Activated T-cell treated with anti-CD3 and anti-CD28 coated beads, Interleukin-2, amount 50 U/mL, for 48 hours (primary cell): ENCODE measurements at regions not wholly inside any gene's neighbourhood (a gene's known extent, or its start where the extent isn't known, plus 50 kb on each side); places are given as distances from the start of the nearest gene placed in this dataset.

Source experiments
- DNase-seq, 2 experiments: peaks; one replicate each; pipeline ENCODE4 v3.0.0-alpha.2; 2020

DNA sequence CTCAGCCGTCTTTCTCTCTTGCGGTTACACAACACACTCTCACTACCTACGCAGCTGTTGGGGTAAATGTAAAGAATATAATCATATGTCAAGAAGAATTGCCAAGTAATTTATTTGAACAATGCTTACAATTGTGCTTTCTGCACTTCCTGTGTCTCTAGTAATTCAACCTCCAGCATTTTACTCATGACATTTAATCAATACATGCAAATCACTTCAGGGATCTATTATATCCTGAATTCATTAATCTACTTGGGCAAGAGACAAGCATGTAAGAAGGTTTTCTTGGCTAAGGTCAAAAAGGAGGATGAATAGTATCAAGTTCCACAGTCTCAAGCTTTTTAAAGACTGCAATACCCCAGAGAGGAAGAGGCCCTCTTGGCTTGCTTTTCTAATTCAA, 562.9 kb upstream of the ADARB2 start:
- DNase-seq = no peak

DNA sequence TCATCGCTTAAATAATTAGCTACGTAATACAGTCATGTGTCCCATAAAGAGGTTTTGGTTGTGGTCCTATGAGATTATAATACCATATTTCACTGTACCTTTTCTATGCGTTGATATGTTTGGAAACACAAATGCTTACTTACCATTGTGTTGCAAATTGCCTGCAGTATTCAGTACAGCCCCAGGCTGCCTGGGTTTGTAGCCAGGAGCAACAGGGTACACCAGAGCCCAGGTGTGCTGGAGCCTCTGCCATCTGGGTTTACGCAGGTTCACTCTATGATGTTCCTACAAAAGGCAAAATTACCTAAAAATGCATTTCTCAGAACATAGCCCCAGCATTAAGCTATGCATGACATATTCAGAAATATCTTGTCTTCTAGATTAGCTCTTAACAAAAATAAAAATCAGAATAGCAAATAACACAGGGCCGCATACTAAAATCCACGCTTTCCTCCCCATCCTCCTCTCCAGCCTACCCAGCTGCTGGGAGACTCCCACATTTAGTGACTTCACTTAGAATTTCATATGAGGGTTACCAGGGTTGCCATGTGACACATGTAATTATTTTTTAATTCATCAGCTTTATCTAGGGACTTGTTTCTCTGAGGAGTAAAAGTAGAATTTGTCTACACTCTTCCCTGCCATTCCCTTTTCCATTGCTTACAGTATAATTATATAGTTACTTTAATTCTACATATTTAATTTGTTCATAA, 559.0 kb upstream of the ADARB2 start:
- no peak for DNase-seq

DNA sequence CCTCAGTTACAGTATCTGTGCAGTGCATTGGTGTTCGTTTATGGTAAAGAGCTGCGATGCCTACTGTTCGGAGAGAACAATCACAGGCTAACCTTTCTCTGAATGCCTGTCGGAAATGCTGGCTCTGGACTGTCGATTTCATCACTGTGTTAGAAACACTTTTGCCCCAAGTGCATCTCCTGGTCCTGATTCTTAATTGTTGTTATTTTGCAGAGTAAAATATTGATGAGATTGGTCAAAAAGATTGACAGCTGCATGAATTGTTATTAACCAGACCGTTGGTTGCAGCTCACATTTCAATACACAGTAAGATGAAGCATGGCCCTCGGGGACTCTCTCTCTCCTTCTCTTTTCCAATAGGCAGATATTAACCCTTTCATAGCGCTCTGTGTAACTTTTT, 557.4 kb upstream of the ADARB2 start:
- no peak for DNase-seq

DNA sequence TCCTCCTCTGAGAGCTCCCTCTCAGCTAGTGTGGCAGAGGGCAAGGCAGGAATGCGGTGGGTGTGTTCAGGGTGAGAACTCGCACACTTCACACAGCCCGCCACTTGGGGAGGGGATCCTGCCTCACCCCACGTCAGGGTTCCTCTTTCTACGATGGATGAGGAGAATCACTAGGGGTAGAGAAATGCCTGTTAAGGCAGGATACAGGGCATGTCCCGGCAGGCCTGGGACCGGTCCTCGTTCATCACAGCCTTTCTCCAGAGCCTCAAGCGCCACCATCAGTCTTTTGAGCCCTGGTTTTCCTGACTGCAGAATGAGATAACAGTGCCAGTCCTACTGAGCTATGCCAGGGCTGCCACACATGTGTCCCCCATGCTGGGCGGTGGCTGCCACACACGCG, 546.7 kb upstream of the ADARB2 start:
- no peak for DNase-seq

DNA sequence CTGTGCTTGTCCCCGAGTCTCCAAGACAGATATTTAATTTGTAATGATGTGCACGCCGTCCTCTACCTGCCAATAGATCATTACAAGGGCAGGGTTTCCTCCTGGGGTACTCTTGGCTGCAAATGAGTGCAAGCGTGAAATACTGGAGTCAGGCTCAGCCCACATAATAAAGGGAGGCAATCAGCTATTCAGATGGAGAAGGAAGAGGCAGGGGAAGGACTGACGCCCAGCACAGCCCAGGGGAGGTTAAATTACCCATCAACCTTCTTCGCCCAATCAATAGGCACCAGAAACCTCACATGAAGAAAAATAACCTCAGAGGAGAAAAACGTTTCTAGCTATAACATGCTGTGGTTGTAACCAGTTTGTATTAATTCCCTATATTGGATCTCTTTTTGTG, 544.9 kb upstream of the ADARB2 start:
- no peak for DNase-seq

DNA sequence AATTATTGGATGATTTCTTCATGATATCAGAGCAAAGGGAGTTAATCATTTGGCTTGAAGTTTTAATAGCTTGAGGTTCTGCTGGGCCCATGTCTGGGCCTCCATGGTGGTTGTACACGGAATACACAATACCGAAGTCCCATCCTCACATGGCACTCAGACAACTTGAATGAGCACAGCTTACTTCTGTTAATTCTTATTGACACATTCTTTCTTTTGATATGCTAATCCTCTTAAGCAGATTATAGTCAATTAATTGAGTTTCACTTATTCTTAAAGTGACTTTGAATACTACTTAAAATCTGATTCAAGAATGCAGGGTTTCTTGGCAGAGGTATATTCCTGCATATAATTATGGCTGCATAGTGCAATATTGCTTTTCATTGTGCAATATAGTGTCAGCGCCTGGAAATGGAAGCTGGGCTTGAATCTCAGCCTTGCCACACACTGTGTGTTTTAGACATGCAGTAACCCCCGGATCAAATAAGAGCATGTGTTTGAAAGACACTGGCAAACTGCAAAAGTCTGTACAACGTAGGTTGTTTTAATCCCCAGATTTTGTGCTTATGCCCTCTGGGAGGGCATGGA, 543.5 kb upstream of the ADARB2 start:
- no peak for DNase-seq

DNA sequence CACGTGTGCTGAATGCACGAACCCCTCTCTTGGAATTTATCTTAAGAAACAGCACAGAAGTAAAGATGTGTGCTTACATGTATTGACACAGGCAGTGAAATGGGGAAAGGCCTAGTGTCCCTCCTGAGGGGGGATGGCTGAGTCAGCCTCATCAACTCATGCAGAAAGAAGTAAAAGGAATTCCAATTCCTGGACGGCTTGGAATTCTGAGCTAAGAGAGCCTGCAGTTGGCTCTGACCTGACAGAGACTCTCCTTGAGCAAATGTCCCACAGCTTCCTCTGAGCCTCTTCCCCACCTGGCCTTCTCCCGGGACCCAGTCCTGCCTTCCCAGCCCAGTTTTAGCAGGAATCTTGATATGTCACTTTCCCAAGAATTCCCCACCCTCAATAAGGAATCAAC, 542.4 kb upstream of the ADARB2 start:
- no peak for DNase-seq

DNA sequence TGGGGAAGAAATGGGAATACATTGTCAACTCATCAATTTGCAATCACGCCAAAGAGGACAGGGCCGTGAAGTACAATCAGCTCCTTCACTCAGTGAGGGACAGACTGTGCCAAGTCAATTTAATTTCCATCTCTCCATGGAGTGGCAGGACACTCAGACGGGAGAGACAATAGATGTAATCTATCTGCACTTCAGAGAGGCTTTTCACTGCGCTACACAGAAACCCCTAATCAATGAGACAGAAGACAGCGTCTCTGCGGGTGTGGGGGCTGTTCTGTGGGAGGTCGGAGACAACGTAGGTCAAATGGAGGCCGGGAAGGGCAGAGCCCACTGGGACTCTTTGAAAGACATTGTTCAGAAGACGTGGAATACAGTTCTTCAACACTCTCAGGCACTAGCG, 541.0 kb upstream of the ADARB2 start:
- no peak for DNase-seq

DNA sequence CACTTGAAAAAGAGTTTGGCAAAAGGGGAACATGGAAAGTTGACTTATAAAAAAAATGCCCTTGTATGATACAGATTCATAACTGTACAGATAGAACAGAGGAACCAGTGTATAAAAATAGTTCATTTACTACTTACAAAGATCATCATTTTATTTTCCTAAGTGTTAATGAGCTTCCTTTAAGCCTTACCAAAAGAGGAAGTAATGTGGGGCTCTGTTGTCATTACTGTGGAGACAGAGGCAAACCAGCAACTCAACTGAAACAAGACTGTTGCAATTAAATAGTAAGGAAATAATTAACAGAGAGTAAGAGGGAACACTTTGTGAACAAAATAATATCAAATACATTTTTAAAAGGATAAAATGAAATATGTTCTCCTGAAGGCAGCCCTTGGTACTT, 526.2 kb upstream of the ADARB2 start:
- no peak for DNase-seq

DNA sequence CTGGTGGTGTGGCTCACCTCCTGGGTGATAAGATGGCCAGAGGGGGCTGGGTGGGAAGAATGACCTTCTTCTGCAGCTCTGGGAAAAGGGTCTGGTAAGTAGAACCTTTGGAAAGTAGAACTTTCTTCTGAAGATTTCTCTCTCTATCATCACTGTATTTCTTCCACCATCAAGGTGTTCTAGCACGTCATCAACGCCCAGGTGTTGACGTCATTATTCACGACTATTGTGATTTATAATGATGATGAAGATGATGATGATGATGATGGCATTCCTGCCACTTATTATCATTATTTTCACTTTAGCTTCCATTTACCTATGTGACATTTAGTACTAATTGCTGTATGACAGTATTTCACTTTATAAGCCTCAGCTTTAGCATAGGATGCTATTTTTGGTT, 525.6 kb upstream of the ADARB2 start:
- DNase-seq = no peak

DNA sequence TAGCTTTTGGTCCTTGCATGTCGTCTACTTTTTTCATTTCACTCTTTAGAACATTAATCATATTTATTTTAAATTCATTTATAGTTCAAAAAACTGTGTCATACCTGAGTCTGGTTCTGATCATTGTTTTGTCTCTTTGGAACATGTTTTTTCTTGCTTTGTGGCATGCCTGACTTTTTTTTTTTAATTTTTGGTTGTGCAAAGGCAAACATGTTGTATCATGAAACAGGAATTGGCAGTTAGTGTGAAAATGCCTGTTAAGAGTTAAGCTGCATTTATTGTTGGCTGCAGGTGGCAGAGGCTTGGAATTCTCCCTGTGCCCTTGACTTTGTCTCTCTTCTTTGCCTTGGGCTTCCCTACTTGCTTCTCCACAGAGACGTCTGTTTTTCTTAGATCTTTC, 525.0 kb upstream of the ADARB2 start:
- no peak for DNase-seq

DNA sequence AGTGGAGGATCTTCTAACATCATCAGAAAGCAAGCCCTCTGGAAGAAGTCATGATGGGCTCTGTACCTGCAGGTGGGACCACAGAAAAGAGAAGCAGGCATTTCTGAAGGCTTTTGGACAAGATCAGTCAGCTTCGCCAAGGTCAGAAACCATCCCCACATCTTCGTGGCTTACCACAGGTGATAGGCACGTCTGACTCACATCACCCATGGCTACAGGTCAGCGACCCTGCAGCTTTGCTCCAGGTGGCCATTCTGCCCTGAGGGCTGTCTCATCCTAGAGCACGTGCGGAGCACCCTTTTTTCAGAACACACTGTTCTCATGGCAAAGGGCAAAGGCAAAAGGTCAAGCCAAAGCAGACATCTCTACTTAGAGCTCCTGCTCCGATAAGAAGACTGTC, 518.9 kb upstream of the ADARB2 start:
- DNase-seq = no peak

DNA sequence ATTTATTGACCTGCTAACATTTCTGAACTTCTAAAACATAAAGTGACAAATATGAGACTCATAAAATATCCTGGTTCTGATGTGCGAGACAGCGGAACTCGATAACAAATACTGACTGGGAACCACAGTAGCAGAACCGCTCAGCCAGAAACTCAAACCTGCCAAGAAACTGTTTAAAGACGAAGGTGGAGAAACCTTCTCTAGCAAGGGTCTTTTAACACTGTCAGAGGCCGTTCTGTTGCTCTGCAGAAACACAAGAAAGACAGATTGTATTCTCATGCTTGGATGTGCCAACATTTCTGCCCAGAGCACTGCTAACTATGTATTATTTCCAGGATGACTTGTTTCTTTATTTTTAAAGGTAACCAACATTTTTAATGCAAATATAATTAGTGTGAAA, 514.8 kb upstream of the ADARB2 start:
- no peak for DNase-seq

DNA sequence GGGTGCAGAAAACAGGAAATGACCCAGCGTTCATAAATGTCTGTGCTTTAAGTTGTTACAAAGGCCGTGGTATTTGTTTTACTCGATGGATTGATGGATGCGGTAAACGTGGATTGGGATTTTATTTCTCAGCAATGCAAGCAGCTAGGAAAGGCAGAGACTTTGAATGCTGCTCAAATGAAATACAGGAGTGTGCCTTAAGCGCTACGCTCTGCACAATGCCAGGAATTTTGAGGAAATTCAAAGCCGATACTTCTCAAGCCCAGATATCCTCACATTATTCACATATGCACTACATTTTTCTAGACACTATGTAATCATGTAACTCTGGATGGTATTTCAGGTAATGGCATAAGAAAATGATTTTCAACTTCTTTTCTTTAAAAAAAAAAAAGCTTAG, 514.3 kb upstream of the ADARB2 start:
- DNase-seq = no peak

DNA sequence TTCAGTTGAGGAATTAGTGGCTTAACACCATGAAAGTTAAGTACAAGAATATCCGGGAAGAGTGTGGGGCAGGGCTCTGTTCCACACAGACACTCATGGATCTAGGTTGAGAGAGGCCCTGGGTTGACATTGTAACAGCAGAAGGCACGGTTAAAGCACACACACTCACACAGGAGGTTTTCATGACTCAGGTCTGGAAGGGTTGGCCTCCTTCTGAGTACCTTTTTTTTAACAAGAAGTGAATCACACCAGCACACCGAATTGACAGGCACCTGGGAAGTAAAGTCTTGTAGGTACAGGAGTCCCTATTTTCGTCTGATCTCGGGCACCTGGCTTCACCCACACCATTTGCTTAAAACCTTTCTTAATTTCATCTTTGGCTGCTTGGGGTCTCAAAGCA, 509.4 kb upstream of the ADARB2 start:
- DNase-seq = no peak

DNA sequence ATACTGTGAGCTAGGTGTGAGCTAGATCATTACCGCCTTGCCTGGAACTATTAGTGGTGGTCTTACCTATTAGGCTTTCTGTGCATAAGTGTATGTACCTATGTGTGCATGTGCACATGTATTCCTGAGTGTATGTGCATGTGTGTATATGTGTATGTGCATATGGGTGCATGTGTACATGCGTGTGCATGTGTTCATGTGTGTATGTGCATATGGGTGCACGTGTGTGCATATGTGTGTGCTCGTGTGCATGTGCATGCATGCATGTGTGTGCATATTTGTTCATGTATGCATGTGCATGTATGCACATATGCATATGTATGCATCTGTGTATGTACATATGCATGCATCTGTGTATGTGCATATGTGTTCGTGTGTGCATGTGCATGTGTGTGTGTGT, 508.3 kb upstream of the ADARB2 start:
- no peak for DNase-seq

DNA sequence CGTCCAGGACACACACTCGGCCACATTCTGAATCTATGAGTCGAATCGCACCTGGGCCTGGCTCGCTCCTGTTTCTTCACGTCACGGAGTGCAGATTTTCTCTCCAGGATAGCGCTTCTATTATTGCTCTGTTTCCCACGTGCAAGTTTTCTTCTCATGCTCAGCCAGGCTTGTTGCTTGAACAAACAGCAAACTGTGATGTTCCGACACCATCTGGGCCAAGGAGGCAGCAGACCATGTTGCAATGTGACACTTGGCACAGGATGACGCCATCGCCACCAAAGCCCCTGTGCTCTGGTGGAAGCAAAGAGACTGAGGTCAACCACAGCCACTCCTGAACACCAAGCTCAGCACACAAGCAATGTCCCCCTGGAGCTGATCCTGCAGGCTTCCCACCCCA, 507.1 kb upstream of the ADARB2 start:
- no peak for DNase-seq

DNA sequence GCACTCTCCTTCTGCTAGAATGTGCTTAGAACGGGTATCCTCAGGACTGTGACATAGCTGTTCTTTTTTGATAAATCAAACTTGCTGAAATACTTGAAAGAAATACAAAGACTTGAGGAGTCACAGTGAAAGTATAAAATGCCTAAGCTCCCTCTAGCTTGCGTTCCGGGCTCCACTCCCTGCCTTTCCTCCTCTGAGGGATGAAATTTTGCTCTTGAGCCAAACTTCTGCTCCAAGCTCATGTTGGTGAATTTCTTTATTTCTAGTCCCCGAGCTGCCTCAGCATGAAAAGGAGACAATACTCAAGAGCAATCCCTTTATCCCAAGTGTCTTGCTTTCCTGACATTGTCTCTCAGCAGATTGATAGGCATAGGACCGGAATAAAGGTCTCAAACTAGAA, 499.6 kb upstream of the ADARB2 start:
- no peak for DNase-seq

DNA sequence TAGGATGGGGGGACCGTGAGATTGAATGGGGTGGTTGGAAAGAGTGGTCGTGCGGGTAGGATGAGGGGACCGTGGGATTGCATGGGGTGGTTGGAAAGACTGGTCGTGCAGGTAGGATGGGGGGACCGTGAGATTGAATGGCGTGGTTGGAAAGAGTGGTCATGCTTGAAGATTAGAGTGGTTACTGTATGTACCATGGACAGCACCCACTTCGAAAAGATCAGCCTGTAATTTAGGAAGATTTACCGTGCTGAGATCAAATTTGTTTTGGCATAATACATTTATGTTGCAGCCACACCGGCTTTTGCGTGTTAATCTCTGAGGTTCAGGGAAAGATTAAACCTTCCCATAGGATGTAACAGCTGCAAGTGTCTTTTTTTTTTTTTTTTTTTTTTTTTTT, 495.2 kb upstream of the ADARB2 start:
- no peak for DNase-seq

DNA sequence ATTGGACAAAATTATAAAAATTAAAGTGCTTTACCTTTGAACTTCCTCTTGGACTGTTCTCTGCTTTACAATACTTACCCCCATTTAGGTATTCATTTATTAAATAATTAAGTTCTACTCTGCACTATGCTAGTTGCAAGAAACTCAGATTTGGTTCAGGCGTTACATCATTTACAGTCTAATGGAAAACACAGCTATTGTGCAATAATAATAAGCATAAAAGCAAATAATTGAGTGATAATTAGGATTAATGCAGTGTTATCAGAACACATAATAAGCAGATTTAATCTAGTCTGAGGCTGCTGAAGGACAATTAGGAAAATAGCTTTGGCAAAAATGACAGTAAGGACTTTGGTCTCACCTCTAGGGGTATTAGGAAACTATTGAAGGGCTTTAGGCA, 493.2 kb upstream of the ADARB2 start:
- DNase-seq = no peak

DNA sequence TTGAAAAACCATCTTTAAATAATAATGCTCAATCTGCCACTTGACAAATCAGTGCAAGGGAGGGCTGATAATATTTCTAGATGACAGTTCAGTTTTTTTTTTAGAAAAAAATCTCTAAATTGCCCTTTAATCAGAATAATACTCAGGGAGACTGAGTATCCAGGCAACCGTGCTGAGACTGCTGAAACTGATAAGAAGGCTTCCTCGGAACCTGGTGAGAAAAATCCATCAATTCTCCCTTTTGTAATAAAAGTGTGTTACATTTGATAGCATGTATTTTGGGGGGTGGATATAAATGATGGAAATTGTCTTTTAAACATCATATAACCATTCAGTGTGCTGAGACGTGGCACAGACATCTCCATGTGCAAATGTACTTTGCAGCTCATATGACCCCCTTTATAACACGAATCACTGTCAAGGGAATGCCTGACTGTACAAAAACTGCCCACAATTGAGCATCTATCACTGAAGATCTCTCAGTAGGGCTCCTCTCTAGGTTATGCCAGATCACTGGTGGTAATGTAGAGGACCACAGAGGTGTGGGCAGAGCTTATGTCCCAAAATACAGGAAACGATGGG, 491.1 kb upstream of the ADARB2 start:
- no peak for DNase-seq

DNA sequence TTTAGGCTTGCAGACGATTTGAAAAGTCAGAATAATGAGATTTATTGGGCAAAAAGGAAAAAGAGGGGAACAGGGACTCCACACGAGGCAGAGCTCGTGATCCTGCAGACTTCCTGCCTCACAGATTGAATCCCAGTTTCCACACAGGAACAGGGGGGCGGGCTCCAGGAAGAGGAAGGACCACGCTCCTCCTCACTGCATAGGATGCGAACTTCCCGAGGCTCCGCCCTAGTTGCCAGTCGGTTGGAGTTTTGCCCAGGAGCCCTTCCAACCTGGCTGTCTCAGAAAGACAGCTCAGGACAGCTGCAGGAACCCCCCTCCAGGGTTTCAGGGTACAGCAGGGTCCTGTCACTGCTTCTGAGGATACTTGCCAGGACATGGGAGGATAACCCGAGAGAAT, 488.3 kb upstream of the ADARB2 start:
- no peak for DNase-seq

DNA sequence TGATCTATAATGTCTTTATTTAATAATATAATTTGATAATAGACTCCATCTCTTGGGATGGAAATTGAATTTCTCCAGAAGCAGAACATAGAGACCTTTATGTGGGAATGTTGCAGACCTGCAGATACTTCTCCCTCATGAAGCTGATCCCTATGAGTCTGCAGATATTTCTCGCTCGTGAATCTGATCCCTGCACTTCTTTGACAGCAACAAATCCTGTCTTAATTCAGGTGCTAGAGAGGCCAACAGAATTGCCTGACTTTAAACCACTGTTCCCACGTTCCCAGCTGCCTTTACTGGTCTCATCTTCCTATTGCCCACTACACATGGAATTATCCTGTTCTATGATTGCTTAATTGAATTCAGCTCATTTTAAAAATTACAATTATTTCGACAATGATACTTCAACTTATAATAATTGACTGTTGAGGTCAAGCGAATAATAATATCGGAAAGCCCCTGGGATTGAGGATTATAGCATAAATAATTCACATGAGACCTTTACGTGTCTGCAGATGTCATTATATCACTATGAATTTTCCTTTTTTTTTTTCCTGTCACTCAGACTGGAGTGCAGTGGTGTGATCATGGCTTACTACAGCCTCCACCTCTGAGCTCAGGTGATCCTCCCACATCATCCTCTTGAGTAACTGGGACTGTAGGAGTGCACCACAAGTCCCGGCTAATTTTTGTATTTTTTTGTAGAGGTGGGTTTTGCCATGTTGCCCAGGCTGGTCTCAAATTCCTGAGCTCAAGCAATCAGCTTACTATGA, 486.4 kb upstream of the ADARB2 start:
- no peak for DNase-seq

DNA sequence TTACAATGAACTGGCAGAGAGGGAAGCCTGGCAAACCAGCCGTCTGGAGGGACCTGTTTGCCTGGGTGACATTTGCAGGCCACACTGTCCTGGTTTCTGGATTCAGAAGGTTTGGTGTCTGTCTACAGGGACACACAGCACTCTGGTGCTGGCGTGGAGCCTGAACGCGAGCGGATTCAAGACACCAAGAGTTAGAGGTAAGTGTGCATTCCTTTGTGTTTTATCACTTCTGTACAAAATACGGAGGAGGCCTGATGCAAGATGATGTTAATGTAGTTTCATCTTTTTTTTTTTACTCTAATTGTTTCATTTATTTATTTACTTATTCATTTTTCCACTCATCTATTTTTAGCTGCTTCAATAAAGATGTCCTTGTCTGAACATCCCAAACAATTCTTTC, 485.3 kb upstream of the ADARB2 start:
- no peak for DNase-seq
